ENCODE measurements at regions not wholly inside any gene's neighbourhood (a gene's known extent, or its start where the extent isn't known, plus 50 kb on each side); places are given as distances from the start of the nearest gene placed in this dataset.

DNA sequence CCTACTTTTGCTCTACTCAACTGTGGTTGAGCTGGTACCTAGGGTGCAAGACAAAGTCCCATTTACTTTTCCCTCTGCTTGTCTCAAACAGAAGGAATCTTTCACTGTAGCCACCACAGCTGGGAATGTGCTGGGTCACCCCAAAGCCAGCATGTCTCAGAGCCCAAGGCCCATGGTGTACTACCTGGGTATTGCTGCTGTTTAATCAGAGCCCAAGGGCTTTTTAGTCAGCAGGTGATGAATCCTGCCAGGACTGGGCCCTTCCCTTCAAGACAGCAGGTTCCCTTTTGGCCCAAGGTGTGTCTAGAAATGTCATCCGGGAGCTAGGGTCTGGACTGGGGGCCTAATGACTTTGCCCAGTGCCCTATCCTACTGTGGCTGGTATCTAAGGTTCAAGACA, 249.8 kb downstream of the HDGFL1 start:
- TF ChIP-seq, protein P1, sequence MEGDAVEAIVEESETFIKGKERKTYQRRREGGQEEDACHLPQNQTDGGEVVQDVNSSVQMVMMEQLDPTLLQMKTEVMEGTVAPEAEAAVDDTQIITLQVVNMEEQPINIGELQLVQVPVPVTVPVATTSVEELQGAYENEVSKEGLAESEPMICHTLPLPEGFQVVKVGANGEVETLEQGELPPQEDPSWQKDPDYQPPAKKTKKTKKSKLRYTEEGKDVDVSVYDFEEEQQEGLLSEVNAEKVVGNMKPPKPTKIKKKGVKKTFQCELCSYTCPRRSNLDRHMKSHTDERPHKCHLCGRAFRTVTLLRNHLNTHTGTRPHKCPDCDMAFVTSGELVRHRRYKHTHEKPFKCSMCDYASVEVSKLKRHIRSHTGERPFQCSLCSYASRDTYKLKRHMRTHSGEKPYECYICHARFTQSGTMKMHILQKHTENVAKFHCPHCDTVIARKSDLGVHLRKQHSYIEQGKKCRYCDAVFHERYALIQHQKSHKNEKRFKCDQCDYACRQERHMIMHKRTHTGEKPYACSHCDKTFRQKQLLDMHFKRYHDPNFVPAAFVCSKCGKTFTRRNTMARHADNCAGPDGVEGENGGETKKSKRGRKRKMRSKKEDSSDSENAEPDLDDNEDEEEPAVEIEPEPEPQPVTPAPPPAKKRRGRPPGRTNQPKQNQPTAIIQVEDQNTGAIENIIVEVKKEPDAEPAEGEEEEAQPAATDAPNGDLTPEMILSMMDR (IDR thresholded peaks at IDR 0.05), result no peak
- TF ChIP-seq POLR2A (IDR thresholded peaks at IDR 0.05) (no peak), EP300 (IDR thresholded peaks at IDR 0.05) (no peak), POLR2AphosphoS5 (IDR thresholded peaks at IDR 0.05) (no peak)

Measured in sigmoid colon (tissue), 4 donors.